PC-9 (cell line): ENCODE measurements at regions not wholly inside any gene's neighbourhood (a gene's known extent, or its start where the extent isn't known, plus 50 kb on each side); places are given as distances from the start of the nearest gene placed in this dataset.
"Not testable (repeated sequence)": the region's sequence is repeated elsewhere in the genome, so short reads cannot be mapped to it uniquely, and the experiment has no call there.

ENCODE experiments used
- BruUV-seq: library from RNA; stranded (reverse); fragments of 400-500 nt; replicated peaks from 2 replicates; lab custom pipeline; 2021; lab: Mats Ljungman, UMichigan
- CTCF ChIA-PET: fragments of 300-600 bp; sonication (Branson Sonifier 250); formaldehyde crosslinking; loops from one replicate; lab custom pipeline; 2022; ENCODE audit warnings: antibody characterized with exemption; lab: Charles Lee
- POLR2A ChIA-PET: fragments of 300-600 bp; sonication (Branson Sonifier 250); formaldehyde crosslinking; loops from one replicate; lab custom pipeline; 2022; ENCODE audit warnings: antibody characterized with exemption; ENCODE audit not compliant: unreplicated experiment; lab: Charles Lee
- DNase-seq, 2 experiments: peaks; one replicate each; pipeline versions ENCODE4 v3.0.0 to v3.0.0-alpha.2; 2015 to 2022; ENCODE audit warnings: mixed read lengths in 1 of 2
- H2AFZ ChIP-seq: fragments of 200-600 bp; sonication (generic); 2 replicates; pipeline ENCODE4 v1.8.1; 2017; ENCODE audit warnings: antibody characterized with exemption
- H3F3A ChIP-seq: fragments of 200-600 bp; sonication (generic); 2 replicates; pipeline ENCODE4 v1.8.1; 2017; ENCODE audit warnings: antibody characterized with exemption, mild to moderate bottlenecking, low read depth; ENCODE audit not compliant: insufficient read depth
- H3K27ac ChIP-seq: fragments of 200-600 bp; sonication (generic); 2 replicates; pipeline ENCODE4 v1.6.1; 2016; ENCODE audit warnings: mixed run types
- H3K27me3 ChIP-seq: fragments of 200-600 bp; sonication (generic); 2 replicates; pipeline ENCODE4 v1.6.1; 2016; ENCODE audit warnings: low read depth, mixed run types; ENCODE audit not compliant: insufficient read depth
- H3K36me3 ChIP-seq: fragments of 200-600 bp; sonication (generic); 2 replicates; pipeline ENCODE4 v1.6.1; 2016; ENCODE audit warnings: low read depth, mixed run types
- H3K4me1 ChIP-seq: fragments of 200-600 bp; sonication (generic); replicated peaks from 2 replicates; pipeline ENCODE4 v1.6.1; 2016; ENCODE audit warnings: mixed run types; ENCODE audit not compliant: insufficient read depth
- H3K4me2 ChIP-seq: fragments of 200-600 bp; sonication (generic); 2 replicates; pipeline ENCODE4 v1.6.1; 2017; ENCODE audit warnings: mixed run types
- H3K4me3 ChIP-seq: fragments of 200-600 bp; sonication (generic); 2 replicates; pipeline ENCODE4 v1.6.1; 2016; ENCODE audit warnings: mixed run types
- H3K79me2 ChIP-seq: fragments of 200-600 bp; sonication (generic); 2 replicates; pipeline ENCODE4 v1.6.1; 2017; ENCODE audit warnings: low read depth, mixed run types
- H3K9me2 ChIP-seq: fragments of 200-600 bp; sonication (generic); 2 replicates; pipeline ENCODE4 v1.8.1; 2017; ENCODE audit warnings: mild to moderate bottlenecking; ENCODE audit not compliant: insufficient read depth
- H3K9me3 ChIP-seq: fragments of 200-600 bp; sonication (generic); 2 replicates; pipeline ENCODE4 v1.8.1; 2016; ENCODE audit warnings: low read depth; ENCODE audit not compliant: insufficient read depth
- H4K20me1 ChIP-seq: fragments of 200-600 bp; sonication (generic); 2 replicates; pipeline ENCODE4 v1.8.1; 2017; ENCODE audit not compliant: insufficient read depth
- EZH2 ChIP-seq: fragments of 200-600 bp; sonication (generic); IDR thresholded peaks from 2 replicates; pipeline ENCODE4 v1.8.0; 2017; ENCODE audit warnings: antibody characterized with exemption, low read depth
- intact Hi-C: fragments of 100-400 bp; cut with micrococcal nuclease; formaldehyde crosslinking; loops from one replicate; pipeline ENCODE4 v1.10.0; 2022; ENCODE audit not compliant: unreplicated experiment
- TF ChIP-seq, protein P1 (sequence below): fragments of 200-600 bp; sonication (generic); conservative IDR thresholded peaks from 2 replicates; pipeline ENCODE4 v1.6.1; 2017; ENCODE audit warnings: mixed run types, antibody characterized with exemption, mild to moderate bottlenecking, moderate library complexity

DNA sequence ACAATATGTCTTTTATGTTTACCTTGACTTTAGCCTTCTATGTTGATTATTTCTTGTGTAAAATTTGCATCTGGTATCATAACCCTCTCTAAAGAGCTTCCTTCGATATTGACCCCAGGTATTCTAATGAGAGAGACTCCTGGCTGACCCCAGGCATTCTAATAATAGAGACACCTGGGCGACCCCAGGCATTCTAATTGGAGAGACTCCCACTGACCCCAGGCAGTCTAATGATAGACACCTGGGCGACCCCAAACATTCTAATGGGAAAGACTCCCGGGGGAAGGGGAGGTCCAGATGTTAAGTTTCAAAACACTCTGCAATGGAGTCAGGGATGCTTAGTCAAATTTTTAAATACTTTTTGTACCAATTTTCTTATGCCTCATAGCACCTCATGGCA, 726.4 kb downstream of the COL12A1 start:
- no peaks in the 10 kb centered on the region for H3K27me3 ChIP-seq
- ChIA-PET CTCF (no interaction called here), POLR2A (no interaction called here)
- intact Hi-C loops, result no loop called here
- H3K9me2 ChIP-seq, result no peaks in the 10 kb centered on the region
- H4K20me1 ChIP-seq, result no peaks in the 10 kb centered on the region
- H2AFZ ChIP-seq, result no peak overlapping the region
- BruUV-seq, result no TSS peak
- H3F3A ChIP-seq, result no peaks in the 10 kb centered on the region
- H3K36me3 ChIP-seq, result no peaks in the 10 kb centered on the region
- H3K4me1 ChIP-seq, result no peaks in the 10 kb centered on the region
- TF ChIP-seq, protein P1, sequence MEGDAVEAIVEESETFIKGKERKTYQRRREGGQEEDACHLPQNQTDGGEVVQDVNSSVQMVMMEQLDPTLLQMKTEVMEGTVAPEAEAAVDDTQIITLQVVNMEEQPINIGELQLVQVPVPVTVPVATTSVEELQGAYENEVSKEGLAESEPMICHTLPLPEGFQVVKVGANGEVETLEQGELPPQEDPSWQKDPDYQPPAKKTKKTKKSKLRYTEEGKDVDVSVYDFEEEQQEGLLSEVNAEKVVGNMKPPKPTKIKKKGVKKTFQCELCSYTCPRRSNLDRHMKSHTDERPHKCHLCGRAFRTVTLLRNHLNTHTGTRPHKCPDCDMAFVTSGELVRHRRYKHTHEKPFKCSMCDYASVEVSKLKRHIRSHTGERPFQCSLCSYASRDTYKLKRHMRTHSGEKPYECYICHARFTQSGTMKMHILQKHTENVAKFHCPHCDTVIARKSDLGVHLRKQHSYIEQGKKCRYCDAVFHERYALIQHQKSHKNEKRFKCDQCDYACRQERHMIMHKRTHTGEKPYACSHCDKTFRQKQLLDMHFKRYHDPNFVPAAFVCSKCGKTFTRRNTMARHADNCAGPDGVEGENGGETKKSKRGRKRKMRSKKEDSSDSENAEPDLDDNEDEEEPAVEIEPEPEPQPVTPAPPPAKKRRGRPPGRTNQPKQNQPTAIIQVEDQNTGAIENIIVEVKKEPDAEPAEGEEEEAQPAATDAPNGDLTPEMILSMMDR, result no peak
- no peak for TF ChIP-seq EZH2
- H3K4me3 ChIP-seq, result no peak overlapping the region
- H3K27ac ChIP-seq, result no peak overlapping the region
- no peaks in the 10 kb centered on the region for H3K79me2 ChIP-seq
- no peaks in the 10 kb centered on the region for H3K9me3 ChIP-seq
- no peak overlapping the region for H3K4me2 ChIP-seq
- DNase-seq, result no peak

DNA sequence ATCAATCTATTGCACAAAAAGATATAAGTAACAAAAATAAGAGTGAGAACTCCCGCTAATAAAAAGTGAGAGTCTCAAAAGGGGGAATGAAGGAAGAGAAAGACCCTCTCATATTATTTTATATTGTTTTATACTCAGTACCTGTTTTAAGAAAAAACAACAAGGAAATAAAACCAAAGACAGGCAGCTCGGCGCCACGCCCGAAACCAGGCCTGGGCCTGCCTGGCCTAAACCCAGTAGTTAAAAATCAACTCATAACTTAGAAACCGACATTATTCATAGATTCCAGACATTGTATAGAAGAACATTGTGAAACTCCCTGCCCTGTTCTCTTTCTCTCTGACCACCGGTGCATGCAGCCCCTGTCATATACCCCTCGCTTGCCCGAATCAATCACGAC, 731.8 kb downstream of the COL12A1 start:
- H3K9me2 ChIP-seq, H3K4me3 ChIP-seq, H3K27me3 ChIP-seq, H3K79me2 ChIP-seq, H3K27ac ChIP-seq, H4K20me1 ChIP-seq, DNase-seq, H3K36me3 ChIP-seq, BruUV-seq, POLR2A ChIA-PET, CTCF ChIA-PET, intact Hi-C loops, H3K9me3 ChIP-seq, H3F3A ChIP-seq, H2AFZ ChIP-seq, H3K4me1 ChIP-seq, H3K4me2 ChIP-seq: not testable (repeated sequence)

DNA sequence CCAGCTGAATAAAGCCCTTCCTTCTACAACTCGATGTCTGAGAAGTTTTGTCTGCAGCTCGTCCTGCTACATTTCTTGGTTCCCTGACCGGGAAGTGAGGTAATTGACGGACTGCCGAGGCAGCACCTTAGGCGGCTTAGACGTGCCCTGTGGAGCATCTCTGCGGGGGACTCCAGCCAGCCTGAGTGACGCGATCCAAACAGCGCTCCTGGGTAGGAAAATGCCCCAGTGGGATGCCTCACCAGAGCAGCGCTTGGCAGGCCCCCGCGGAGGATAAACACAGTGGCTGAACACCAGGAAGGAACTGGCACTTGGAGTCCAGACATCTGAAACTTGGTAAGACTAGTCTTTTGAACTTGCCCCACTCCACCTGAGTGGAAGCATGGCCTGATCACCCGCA, 737.3 kb downstream of the COL12A1 start:
- intact Hi-C loops, H3F3A ChIP-seq, H3K9me2 ChIP-seq, H3K4me2 ChIP-seq, H3K79me2 ChIP-seq, H3K27ac ChIP-seq, CTCF ChIA-PET, H4K20me1 ChIP-seq, H3K36me3 ChIP-seq, H3K9me3 ChIP-seq, H3K27me3 ChIP-seq, H3K4me1 ChIP-seq, DNase-seq, POLR2A ChIA-PET, H2AFZ ChIP-seq, H3K4me3 ChIP-seq, BruUV-seq: not testable (repeated sequence)

DNA sequence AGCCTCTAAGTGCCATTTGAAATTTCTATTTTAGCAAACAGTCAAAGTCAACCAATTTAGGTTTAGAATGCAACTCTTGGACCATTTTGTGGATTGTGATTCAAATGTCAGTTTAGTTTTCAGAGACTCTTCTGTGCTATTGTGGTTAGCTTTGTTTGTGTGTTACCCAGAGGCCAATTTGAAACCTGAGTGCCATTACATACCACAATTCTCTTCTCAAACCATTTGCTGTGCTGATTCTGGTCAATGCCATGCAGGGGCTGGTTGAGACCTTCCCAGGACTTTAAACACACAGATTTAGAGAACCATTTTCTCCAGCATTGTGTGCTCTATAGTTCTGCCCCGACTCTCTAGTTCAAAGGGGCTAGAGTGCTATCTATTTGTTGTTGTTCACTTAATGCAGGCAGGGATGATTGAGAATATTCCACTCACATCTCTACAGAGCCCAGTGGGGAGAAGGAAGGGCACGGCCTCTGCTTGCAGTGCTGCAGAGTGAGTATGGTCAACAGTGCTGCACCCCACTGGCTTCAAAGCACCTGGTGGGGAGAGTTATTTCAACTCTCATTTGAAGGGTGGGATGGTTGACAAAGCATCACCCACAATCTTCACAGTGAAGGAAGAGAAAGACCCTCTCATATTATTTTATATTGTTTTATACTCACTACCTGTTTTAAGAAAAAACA, 738.2 kb downstream of the COL12A1 start:
- DNase-seq, result no peak
- H4K20me1 ChIP-seq, result no peaks in the 10 kb centered on the region
- no peaks in the 10 kb centered on the region for H3K27me3 ChIP-seq
- intact Hi-C loops, result no loop called here
- TF ChIP-seq, protein P1, result no peak
- no peak for TF ChIP-seq EZH2
- H3F3A ChIP-seq, result no peaks in the 10 kb centered on the region
- H3K27ac ChIP-seq, result no peak overlapping the region
- BruUV-seq, result no TSS peak
- H3K4me3 ChIP-seq, result no peak overlapping the region
- H3K4me2 ChIP-seq, result no peak overlapping the region
- no peaks in the 10 kb centered on the region for H3K79me2 ChIP-seq
- no peaks in the 10 kb centered on the region for H3K9me2 ChIP-seq
- ChIA-PET POLR2A (no interaction called here), CTCF (no interaction called here)
- no peak overlapping the region for H2AFZ ChIP-seq
- no peaks in the 10 kb centered on the region for H3K36me3 ChIP-seq
- no peaks in the 10 kb centered on the region for H3K9me3 ChIP-seq
- no peaks in the 10 kb centered on the region for H3K4me1 ChIP-seq
